OCI-LY1 (cell line): ENCODE measurements at regions not wholly inside any gene's neighbourhood (a gene's known extent, or its start where the extent isn't known, plus 50 kb on each side); places are given as distances from the start of the nearest gene placed in this dataset.

Source experiments
- EZH2 ChIP-seq: fragments of 200-600 bp; sonication (generic), shearing (Covaris generic); IDR thresholded peaks from 2 replicates; pipeline ENCODE4 v1.8.0; 2017; ENCODE audit warnings: borderline replicate concordance, mixed run types, mild to moderate bottlenecking, antibody characterized with exemption, low read length, moderate library complexity, mixed read lengths
- TF ChIP-seq, protein P1 (sequence below): fragments of 200-600 bp; sonication (generic), shearing (Covaris generic); IDR thresholded peaks from 2 replicates; pipeline ENCODE4 v1.5.1; 2017; ENCODE audit warnings: mild to moderate bottlenecking, antibody characterized with exemption, low read length, moderate library complexity, mixed read lengths

DNA sequence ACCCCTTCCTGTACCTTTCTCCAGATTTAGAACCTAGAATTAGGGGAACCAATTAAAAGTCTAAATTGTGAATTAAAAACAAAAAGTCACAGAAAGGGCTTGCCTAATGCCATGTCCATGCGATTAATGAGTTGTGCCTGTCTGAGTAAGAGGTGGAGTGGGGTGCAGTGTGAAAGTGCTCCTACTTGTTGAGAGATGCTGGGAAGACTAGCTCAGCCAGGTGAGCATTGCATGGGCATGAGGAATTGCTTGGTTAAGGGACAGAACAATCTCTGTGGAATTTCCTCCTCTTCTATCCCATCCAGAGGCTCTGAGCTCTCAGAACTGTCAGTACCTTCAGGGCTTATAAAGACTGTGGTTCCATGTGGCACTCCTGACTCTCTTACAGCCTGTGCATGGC is 159.0 kb upstream of the UBL3 start:
- no peak for TF ChIP-seq EZH2
- TF ChIP-seq, protein P1, sequence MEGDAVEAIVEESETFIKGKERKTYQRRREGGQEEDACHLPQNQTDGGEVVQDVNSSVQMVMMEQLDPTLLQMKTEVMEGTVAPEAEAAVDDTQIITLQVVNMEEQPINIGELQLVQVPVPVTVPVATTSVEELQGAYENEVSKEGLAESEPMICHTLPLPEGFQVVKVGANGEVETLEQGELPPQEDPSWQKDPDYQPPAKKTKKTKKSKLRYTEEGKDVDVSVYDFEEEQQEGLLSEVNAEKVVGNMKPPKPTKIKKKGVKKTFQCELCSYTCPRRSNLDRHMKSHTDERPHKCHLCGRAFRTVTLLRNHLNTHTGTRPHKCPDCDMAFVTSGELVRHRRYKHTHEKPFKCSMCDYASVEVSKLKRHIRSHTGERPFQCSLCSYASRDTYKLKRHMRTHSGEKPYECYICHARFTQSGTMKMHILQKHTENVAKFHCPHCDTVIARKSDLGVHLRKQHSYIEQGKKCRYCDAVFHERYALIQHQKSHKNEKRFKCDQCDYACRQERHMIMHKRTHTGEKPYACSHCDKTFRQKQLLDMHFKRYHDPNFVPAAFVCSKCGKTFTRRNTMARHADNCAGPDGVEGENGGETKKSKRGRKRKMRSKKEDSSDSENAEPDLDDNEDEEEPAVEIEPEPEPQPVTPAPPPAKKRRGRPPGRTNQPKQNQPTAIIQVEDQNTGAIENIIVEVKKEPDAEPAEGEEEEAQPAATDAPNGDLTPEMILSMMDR: no peak
